ENCODE measurements at regions not wholly inside any gene's neighbourhood (a gene's known extent, or its start where the extent isn't known, plus 50 kb on each side); places are given as distances from the start of the nearest gene placed in this dataset.

- TF ChIP-seq CTCF (IDR thresholded peaks at IDR 0.05) (no peak), POLR2A (IDR thresholded peaks at IDR 0.05) (no peak)
These were observed 126.9 kb downstream of the MFAP3L start for GRCh38 chr4:169899295-169899694.
